Panc1 (cell line): ENCODE measurements at regions not wholly inside any gene's neighbourhood (a gene's known extent, or its start where the extent isn't known, plus 50 kb on each side); places are given as distances from the start of the nearest gene placed in this dataset.

Experiments used
- CTCF ChIP-seq: fragments of 450-650 bp; IDR thresholded peaks from 2 replicates; pipeline ENCODE4 v1.5.1; 2017; ENCODE audit warnings: mild to moderate bottlenecking
- POLR2AphosphoS5 ChIP-seq: IDR thresholded peaks from 2 replicates; pipeline ENCODE4 v1.6.1; 2012; ENCODE audit warnings: mild to moderate bottlenecking, low read depth, low read length, moderate library complexity

- TF ChIP-seq CTCF (no peak), POLR2AphosphoS5 (no peak)
These were observed 193.6 kb downstream of the BCL11B start for GRCh38 chr14:99078426-99078825.
